ENCODE measurements at regions not wholly inside any gene's neighbourhood (a gene's known extent, or its start where the extent isn't known, plus 50 kb on each side); places are given as distances from the start of the nearest gene placed in this dataset.

GRCh38 chr20:22775671-22776139 is 191.3 kb upstream of the FOXA2 start:
- intact Hi-C loops (cut with micrococcal nuclease), result no loop called here
- ChIA-PET POLR2A (no interaction called here), CTCF (ENCODE audit: low intra/inter-chr PET ratio) (no interaction called here)
- 6% methylated on average over 2 of the region's 2 CpGs for WGBS (ENCODE audit: insufficient coverage, low coverage, missing lambda C conversion rate)
- TF ChIP-seq ZNF431 (CRISPR knock-in tag; IDR thresholded peaks at IDR 0.05) (no peak), ZKSCAN8 (CRISPR knock-in tag; IDR thresholded peaks at IDR 0.05) (no peak), COPS2 (conservative IDR thresholded peaks at IDR 0.05) (no peak), EP400 (IDR thresholded peaks at IDR 0.05) (no peak), MAFG (tag; conservative IDR thresholded peaks at IDR 0.05) (no peak), TCF15 (CRISPR knock-in tag; IDR thresholded peaks at IDR 0.05) (no peak), HMBOX1 (IDR thresholded peaks at IDR 0.05) (no peak), ERF (CRISPR knock-in tag; IDR thresholded peaks at IDR 0.05) (no peak), HNRNPLL (IDR thresholded peaks at IDR 0.05; ENCODE audit: low read depth, low read length, poor library complexity, severe bottlenecking) (no peak), ZNF280A (IDR thresholded peaks at IDR 0.05; ENCODE audit: low read depth, partially characterized antibody) (no peak)
- no peak overlapping the region for H3K27ac ChIP-seq (ENCODE audit: extremely low read depth, low read depth, low read length)
- no peak overlapping the region for H3K9ac ChIP-seq (ENCODE audit: insufficient read depth in 1 of 2, low read depth in 2 of 2, low read length in 2 of 2)
- no peak for DNase-seq (ENCODE audit: extremely low read depth in 1 of 4, low spot score in 3 of 4)
- no peaks in the 10 kb centered on the region for H3K9me1 ChIP-seq (ENCODE audit: control insufficient read depth, insufficient read depth, low read length)
- H3K4me3 ChIP-seq, result no peak overlapping the region
- no peak for ATAC-seq
- peaks cover 0 to 5% of the 10 kb centered on the region in 2 experiments; a peak in 3 of 5 replicates for H3K27me3 ChIP-seq (ENCODE audit: control insufficient read depth in 2 of 2, insufficient read depth in 2 of 2, low read length in 2 of 2)
- no peaks in the 10 kb centered on the region for H3K9me3 ChIP-seq (replicated peaks; ENCODE audit: control insufficient read depth, insufficient read depth, low read depth, low read length)
- H3K79me2 ChIP-seq (ENCODE audit: control insufficient read depth, insufficient read depth, low read length), result no peaks in the 10 kb centered on the region
- no TSS peak for BruUV-seq (replicated peaks)
- in situ Hi-C loops (cut with MboI), result no loop called here
- H3K4me2 ChIP-seq (ENCODE audit: insufficient read depth, low read length), result no peak overlapping the region
- no peak overlapping the region for H2AFZ ChIP-seq (ENCODE audit: low read depth, low read length)
- FAIRE-seq, result no peak
- H4K20me1 ChIP-seq (replicated peaks; ENCODE audit: control insufficient read depth, insufficient read depth, low read length), result no peaks in the 10 kb centered on the region
- H3K4me1 ChIP-seq (replicated peaks in 1 of 2; ENCODE audit: control insufficient read depth in 2 of 2, insufficient read depth in 2 of 2, low read length in 2 of 2), result no peaks in the 10 kb centered on the region
- H3K36me3 ChIP-seq (ENCODE audit: control insufficient read depth, insufficient read depth, low read length), result no peaks in the 10 kb centered on the region

Data from K562 (cell line).